Activated T-cell treated with anti-CD3 and anti-CD28 coated beads, Interleukin-2, amount 50 U/mL, for 4 hours (primary cell): ENCODE measurements at regions not wholly inside any gene's neighbourhood (a gene's known extent, or its start where the extent isn't known, plus 50 kb on each side); places are given as distances from the start of the nearest gene placed in this dataset.

ENCODE experiments used
- ATAC-seq, 2 donors: fragments of 200-7000 bp; cut with Tn5 transposase; one replicate each; pipeline ENCODE4 v1.10.0; 2021
- DNase-seq: peaks from one replicate; pipeline ENCODE4 v3.0.0-alpha.2; 2020
- H3K27me3 Mint-ChIP-seq: one replicate; pipeline ENCODE4 v1.8.0; 2021; ENCODE audit warnings: low read depth, mixed read lengths
- H3K36me3 Mint-ChIP-seq: one replicate; pipeline ENCODE4 v1.8.0; 2022; ENCODE audit warnings: mixed read lengths; ENCODE audit not compliant: insufficient read depth
- H3K4me1 Mint-ChIP-seq: one replicate; pipeline ENCODE4 v1.8.0; 2021; ENCODE audit warnings: low read depth, mixed read lengths
- H3K4me3 Mint-ChIP-seq: one replicate; pipeline ENCODE4 v1.8.0; 2021; ENCODE audit warnings: mild to moderate bottlenecking, moderate library complexity, mixed read lengths
- H3K9me3 Mint-ChIP-seq: one replicate; pipeline ENCODE4 v1.8.0; 2021; ENCODE audit warnings: mixed read lengths

DNA sequence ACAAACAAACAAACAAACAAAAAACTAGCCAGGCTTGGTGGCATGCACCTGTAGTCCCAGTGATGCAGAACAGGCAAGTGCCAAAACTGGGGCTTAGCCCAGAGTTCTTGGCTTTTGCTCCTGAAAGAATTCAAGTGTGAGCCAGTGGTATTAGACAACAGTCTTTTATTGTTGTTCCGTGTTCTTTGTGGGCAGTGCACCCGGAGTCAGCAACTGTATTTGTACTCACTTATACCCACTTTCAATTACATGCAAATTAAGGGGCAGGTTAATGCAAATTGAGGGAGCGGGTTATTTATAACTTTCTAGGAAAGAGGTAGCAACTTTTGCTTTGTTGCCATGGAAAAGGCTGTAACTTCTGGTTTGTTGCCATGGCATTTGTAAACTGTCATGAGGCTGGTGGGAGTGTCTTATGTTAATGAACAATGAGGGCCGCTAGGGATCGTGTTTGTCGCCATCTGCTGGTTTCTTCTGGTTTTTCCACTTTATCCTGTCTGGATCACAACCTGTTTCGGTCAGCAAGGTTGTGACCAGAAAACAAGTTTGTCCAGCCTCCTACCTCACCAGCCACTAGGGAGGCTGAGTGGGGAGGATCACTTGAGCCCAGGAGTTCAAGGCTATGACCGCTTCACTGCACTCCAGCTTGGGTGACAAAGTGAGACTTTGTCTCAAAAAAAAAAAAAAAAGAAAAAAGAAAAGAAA, 88.8 kb upstream of the ESX1 start:
- DNase-seq (no peak), ATAC-seq (peak in 1 of 2 donors; percentile 46)
- Mint-ChIP-seq H3K27me3 (peaks cover 3% of the 10 kb centered on the region), H3K9me3 (no peaks in the 10 kb centered on the region), H3K4me3 (no peak overlapping the region), H3K4me1 (peaks cover 3% of the 10 kb centered on the region), H3K36me3 (no peaks in the 10 kb centered on the region)

DNA sequence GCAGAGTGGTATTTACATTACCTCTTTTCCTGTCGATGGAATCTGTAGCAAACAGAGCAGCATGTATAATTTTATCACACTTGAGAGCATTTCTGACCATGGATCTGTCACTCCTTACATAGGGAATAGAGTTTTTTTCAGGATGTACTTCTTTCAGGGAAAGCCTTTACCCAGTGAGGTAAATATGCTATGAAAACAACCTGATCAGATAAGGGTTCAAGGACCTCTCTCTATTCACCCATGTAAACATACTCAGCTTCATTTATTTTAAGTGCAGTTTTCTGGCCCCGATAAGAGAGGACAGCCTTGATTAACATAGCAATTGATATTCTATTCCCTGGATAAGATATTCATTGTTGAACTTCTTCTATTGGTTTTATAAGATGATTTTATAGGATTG, 87.3 kb upstream of the ESX1 start:
- peaks cover 3% of the 10 kb centered on the region for H3K27me3 Mint-ChIP-seq
- H3K4me1 Mint-ChIP-seq: peaks cover 3% of the 10 kb centered on the region
- no peaks in the 10 kb centered on the region for H3K36me3 Mint-ChIP-seq
- DNase-seq (no peak), ATAC-seq (no peak)
- no peak overlapping the region for H3K4me3 Mint-ChIP-seq
- no peaks in the 10 kb centered on the region for H3K9me3 Mint-ChIP-seq

DNA sequence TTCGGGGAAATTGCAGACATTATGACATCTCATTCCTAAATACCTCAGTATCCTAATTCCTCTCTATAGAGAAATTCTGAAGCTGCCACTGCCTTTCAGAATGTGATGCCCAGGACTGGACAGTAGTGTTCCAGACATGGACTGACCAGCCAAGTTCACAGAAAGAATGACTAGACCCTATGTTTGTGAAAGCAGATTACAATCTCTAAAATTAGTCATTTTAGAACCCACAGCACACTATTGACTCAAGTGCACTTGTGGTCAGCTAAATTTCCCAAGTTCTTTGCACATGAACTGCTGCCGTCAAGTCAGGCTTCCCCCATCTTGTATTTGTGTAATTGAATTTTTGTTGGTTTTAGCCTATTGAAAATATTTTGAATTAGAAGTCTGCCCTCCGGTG, 81.0 kb upstream of the ESX1 start:
- Mint-ChIP-seq H3K27me3 (peaks cover 2% of the 10 kb centered on the region), H3K9me3 (no peaks in the 10 kb centered on the region), H3K36me3 (no peaks in the 10 kb centered on the region), H3K4me3 (no peak overlapping the region), H3K4me1 (no peaks in the 10 kb centered on the region)
- ATAC-seq: no peak
- DNase-seq: no peak

DNA sequence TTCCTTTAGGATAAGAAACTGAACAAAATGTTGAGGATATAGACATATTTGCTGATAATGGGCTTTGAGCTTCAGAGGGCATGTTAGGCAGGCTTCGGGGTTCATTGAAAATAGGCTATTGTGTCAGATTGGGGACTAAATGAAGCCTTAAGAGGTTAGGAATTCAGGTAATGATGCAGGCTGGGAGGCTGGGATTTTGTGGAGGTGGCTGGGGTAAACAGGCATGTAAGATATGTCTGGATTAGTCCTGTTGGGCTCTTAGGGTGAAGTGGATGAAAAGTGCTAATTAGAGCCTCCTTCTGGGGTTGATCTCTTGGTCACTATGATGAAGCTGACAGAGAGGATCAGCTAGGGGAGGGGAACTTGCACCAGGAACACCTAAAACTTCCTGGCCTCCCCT, 80.2 kb upstream of the ESX1 start:
- H3K4me3 Mint-ChIP-seq: no peak overlapping the region
- H3K4me1 Mint-ChIP-seq: no peaks in the 10 kb centered on the region
- DNase-seq (no peak), ATAC-seq (no peak)
- H3K27me3 Mint-ChIP-seq: peaks cover 2% of the 10 kb centered on the region
- no peaks in the 10 kb centered on the region for H3K36me3 Mint-ChIP-seq
- H3K9me3 Mint-ChIP-seq: no peaks in the 10 kb centered on the region

DNA sequence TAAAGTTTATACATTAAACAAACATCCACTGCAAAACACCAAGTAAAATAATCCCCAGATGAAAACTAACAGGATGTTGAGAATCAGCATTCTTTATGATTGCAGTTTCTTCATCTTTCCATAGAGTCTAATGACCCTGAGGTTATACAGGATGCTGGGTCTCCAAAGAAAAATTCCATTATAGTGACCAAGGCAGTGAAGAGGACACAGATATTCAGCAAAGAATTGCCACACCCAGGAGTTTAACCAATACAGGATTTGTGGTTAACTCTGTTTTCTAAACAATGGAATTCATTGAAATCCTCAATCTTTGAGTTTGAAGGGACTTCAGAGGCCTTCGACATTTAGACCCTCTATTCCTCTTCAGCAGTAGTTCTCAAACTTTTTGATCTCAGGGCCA, 76.2 kb upstream of the ESX1 start:
- H3K4me3 Mint-ChIP-seq: no peak overlapping the region
- DNase-seq (no peak), ATAC-seq (no peak)
- no peaks in the 10 kb centered on the region for H3K36me3 Mint-ChIP-seq
- no peaks in the 10 kb centered on the region for H3K9me3 Mint-ChIP-seq
- no peaks in the 10 kb centered on the region for H3K27me3 Mint-ChIP-seq
- no peaks in the 10 kb centered on the region for H3K4me1 Mint-ChIP-seq

DNA sequence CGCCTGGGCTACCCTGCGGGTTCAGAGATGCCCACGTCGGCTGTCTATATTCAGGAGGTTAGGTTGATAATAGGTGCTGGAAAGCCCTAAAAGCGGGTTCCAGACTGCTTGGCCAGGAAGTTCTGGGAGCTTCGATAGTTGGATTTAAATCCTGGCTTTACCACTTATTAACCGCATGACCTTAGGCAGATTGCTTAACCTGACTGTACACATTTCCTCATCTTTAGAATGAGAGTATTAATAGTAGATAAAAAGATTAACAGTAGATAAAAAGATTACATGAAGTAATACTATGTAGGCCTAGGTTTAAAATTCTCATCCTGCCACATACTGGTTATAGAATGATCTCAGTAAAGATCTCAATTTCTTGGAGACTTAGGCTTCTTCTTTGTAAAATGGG, 75.0 kb upstream of the ESX1 start:
- Mint-ChIP-seq H3K27me3 (no peaks in the 10 kb centered on the region), H3K36me3 (no peaks in the 10 kb centered on the region), H3K4me1 (no peaks in the 10 kb centered on the region), H3K9me3 (no peaks in the 10 kb centered on the region), H3K4me3 (no peak overlapping the region)
- DNase-seq (no peak), ATAC-seq (no peak)

DNA sequence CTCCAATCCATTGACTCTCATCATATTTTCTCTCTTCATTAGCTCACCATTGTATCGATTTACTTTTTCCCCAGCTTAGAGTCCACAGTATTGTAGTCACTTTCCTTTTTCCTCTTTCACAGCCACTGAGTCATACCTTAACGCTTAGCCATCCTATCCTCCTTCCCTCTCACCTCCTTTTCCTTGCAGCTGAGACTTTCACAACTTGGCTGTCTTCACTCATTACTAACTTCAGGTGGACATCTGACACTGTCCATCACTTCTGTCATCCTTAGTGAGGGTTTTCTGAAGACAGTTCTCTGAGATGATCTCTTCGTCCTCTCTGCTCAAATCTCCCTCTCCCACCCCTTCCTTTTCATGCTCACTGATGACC, 70.5 kb upstream of the ESX1 start:
- Mint-ChIP-seq H3K36me3 (no peaks in the 10 kb centered on the region), H3K27me3 (peaks cover 2% of the 10 kb centered on the region), H3K4me3 (no peak overlapping the region), H3K4me1 (no peaks in the 10 kb centered on the region), H3K9me3 (no peaks in the 10 kb centered on the region)
- ATAC-seq: no peak
- no peak for DNase-seq

DNA sequence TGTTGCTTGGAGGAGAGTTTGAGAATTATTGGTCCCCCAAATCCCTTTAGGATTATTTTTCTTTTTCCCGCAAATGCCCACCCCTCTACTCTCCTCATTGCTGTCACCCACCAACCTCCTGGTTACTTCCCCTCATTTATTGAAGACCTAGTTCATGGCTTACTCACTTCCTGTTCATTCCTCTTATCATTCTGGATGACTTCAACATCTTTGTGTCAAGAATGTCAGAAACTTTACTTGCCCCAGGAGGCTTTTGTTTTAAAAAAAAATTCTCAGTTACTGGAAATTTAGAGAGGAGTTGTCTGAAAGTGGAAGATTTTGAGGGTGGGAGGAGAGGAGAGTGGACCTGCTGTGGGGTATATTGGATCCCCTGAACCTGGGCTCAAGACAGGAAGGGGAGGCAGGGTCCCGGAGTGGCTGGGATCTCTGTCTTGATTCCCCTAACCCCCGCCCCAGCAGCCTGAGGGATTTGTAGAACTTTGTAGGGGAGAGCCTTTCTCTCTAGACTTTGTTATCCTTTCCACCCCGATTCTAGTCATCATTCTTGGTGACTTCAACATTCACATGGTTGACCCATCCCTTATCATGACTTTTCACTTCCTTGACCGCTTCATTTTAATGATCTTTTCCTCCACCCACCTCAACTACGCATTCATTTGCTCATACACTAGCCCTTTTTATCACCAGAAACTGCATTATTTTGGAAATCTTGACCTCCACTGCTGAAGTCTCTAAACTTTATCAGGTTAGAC, 69.9 kb upstream of the ESX1 start:
- Mint-ChIP-seq H3K4me3 (no peak overlapping the region), H3K27me3 (peaks cover 2% of the 10 kb centered on the region), H3K36me3 (no peaks in the 10 kb centered on the region), H3K9me3 (no peaks in the 10 kb centered on the region), H3K4me1 (no peaks in the 10 kb centered on the region)
- ATAC-seq (no peak), DNase-seq (no peak)

DNA sequence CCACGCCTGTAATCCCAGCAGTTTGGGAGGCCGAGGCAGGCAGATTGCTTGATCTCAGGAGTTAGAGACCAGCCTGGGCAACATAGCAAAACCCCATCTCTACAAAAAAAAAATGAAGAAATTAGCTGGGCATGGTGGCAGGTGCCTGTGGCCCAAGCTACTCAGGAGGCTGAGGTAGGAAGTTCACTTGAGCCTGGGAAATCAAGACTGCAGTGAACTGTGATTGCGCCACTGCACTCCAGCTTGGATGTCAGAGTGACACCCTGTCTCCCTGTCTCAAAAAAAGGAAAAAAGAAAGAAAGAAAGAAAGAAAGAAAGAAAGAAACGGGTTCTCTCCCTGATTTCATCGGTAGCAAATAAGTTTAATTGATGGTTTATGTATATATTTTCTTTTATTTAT, 64.6 kb upstream of the ESX1 start:
- Mint-ChIP-seq H3K27me3 (peaks cover 2% of the 10 kb centered on the region), H3K4me1 (no peaks in the 10 kb centered on the region), H3K36me3 (no peaks in the 10 kb centered on the region), H3K4me3 (no peak overlapping the region), H3K9me3 (no peaks in the 10 kb centered on the region)
- ATAC-seq: no peak
- DNase-seq: no peak

DNA sequence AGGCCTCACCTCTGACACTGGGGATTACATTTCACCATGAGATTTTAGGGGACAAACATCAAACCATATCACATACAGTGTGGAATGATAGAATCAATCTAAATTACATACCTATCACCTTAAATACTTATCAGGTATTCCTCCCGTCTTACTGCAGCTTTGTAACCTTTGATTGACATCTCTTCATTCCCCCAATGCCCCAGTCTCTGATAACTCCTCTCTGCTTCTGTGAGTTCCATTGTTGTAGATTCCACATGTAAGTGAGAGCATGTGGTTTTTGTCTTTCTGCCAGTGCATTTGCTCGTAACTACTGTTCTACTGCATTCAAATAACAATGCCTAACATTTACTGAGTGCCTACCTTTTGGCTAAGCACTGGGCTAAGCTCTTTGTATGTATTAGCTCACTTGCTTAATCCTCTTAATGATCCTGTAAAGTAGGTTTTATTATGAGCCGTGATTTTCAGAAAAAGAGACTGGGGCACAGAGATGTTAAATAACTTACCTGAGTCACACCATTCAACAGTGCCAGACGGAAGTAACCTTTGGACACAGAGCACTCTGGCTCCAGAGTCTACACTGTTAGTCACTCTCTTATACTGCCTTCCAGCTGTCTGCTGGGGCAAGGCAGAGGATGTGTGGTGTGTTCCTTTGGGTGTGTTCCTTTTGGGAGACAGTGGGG, 63.7 kb upstream of the ESX1 start:
- H3K36me3 Mint-ChIP-seq: no peaks in the 10 kb centered on the region
- H3K9me3 Mint-ChIP-seq: no peaks in the 10 kb centered on the region
- ATAC-seq: no peak

DNA sequence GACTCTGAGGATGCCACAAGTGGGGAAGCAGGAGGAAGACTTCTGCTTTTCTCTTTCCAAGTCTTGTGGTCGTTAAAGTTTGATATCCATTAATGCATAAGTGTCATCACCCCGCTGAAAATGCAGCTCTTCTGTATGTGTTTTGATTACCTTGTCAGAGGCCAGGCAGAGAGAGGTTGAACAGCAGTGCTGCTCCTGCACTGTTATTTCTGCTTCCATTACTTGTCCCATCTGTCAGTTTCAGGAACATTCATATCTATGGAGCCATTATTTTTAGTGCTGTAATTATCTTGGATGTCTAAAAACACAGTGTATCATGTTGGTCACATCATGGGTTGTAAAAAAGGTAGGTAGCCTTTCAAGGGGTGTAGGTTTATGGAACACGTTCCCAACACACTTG, 62.0 kb upstream of the ESX1 start:
- no peaks in the 10 kb centered on the region for H3K4me1 Mint-ChIP-seq
- peaks cover 2% of the 10 kb centered on the region for H3K27me3 Mint-ChIP-seq
- H3K36me3 Mint-ChIP-seq: no peaks in the 10 kb centered on the region
- H3K4me3 Mint-ChIP-seq: no peak overlapping the region
- no peak for DNase-seq
- H3K9me3 Mint-ChIP-seq: no peaks in the 10 kb centered on the region
- ATAC-seq: no peak

More for the DNA sequence above, 63.7 kb upstream of the ESX1 start:
- Mint-ChIP-seq H3K4me1 (no peaks in the 10 kb centered on the region), H3K4me3 (no peak overlapping the region), H3K27me3 (peaks cover 2% of the 10 kb centered on the region)
- no peak for DNase-seq

DNA sequence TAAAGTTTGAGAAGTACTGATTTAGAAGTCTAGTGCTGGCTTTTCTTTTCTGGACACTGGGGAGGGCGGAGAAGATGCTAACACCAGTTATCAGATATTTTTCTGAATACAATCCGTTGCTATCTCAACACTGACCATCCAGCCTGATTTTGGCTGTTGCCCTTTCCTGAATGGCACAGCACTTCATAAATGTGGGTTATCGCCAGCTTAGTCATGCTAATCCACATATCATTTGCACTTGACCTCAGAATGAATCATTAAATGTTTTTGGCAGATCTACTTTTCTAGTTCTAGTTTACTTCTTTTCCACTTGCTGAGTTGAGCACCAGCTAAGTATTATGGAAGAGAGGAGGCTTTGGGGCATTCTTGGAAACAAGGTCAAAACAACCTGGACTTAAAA, 60.8 kb upstream of the ESX1 start:
- DNase-seq (no peak), ATAC-seq (no peak)
- no peaks in the 10 kb centered on the region for H3K27me3 Mint-ChIP-seq
- H3K4me3 Mint-ChIP-seq: no peak overlapping the region
- no peaks in the 10 kb centered on the region for H3K9me3 Mint-ChIP-seq
- H3K4me1 Mint-ChIP-seq: no peaks in the 10 kb centered on the region
- no peaks in the 10 kb centered on the region for H3K36me3 Mint-ChIP-seq

DNA sequence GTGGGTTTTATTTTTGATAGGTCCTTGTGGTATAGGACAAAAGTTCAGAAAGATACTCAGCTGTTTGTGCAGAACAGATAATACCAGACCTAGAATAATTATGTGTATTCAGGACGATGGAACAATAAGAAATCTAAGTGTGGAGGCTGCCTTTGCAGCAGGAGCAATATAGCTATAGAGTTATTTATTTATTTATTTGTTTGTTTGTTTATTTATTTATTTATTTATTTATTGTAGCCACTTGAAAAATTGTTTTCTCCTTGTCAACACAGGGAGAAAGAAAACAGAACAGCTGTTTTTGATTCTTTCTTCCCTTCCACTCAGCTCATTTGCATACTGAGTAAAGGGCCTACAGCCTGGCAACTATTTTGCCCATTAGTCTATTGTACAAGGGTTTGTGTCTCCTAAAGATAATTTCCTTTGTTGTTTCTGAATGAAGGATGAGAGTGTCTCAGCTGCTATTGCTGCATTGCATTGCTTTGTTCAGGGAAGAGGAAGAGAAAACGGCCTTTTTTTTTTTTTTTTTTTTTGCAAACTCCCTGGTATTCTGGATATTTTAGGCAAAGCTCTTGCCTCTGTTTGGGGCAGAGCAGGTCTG, 56.0 kb upstream of the ESX1 start:
- no peaks in the 10 kb centered on the region for H3K9me3 Mint-ChIP-seq
- ATAC-seq: no peak
- H3K27me3 Mint-ChIP-seq: no peaks in the 10 kb centered on the region
- no peaks in the 10 kb centered on the region for H3K36me3 Mint-ChIP-seq
- H3K4me3 Mint-ChIP-seq: no peak overlapping the region
- H3K4me1 Mint-ChIP-seq: peaks cover 2% of the 10 kb centered on the region
- no peak for DNase-seq

DNA sequence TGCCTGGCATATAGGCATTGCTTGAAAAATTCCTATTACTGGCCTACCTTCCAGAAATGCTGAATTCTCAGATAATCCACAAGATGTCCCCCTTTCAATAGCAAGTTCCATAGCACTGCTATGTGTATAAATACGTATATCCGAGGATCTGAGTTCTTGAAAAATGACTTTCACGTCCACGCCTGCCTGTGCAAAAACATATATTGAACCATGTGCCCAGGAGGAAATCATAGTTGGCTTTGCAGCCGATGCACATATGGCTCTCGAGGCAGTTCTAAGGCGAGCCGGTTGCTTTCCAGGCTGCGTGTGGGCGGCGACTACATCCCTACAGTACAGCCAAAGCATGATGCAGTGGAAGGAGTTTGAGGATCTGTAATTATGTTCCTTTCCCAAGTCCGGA, 55.4 kb upstream of the ESX1 start:
- peaks cover 2% of the 10 kb centered on the region for H3K4me1 Mint-ChIP-seq
- no peaks in the 10 kb centered on the region for H3K36me3 Mint-ChIP-seq
- H3K27me3 Mint-ChIP-seq: no peaks in the 10 kb centered on the region
- DNase-seq (no peak), ATAC-seq (no peak)
- H3K4me3 Mint-ChIP-seq: no peak overlapping the region
- no peaks in the 10 kb centered on the region for H3K9me3 Mint-ChIP-seq

DNA sequence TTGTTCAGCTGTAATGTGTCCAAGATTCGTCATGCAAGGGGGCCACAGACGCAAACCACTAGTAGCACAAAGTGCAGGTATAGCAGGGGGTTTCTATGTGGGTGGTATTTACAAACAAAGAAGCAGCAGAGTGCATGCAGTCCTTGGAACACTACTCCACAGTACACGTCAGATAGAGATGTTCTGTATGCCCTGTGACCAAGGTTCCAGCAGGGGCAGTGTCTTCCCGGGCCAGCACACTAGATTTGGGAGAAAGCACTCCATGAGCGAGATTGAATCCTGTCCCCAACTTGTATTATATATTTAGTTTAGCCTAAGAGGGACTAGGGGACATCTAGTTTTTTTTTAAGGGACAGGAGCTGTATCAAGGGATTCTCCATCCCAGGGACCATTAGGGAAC, 54.4 kb upstream of the ESX1 start:
- H3K36me3 Mint-ChIP-seq: no peaks in the 10 kb centered on the region
- no peak for DNase-seq
- H3K4me3 Mint-ChIP-seq: no peak overlapping the region
- H3K27me3 Mint-ChIP-seq: no peaks in the 10 kb centered on the region
- no peaks in the 10 kb centered on the region for H3K9me3 Mint-ChIP-seq
- peaks cover 2% of the 10 kb centered on the region for H3K4me1 Mint-ChIP-seq
- ATAC-seq: no peak
